A549 (cell line): ENCODE measurements at regions not wholly inside any gene's neighbourhood (a gene's known extent, or its start where the extent isn't known, plus 50 kb on each side); places are given as distances from the start of the nearest gene placed in this dataset.

Source experiments
- ATAC-seq, 2 experiments: fragments of 200-7000 bp in 1 of 2; fragments of >200 bp in 1 of 2; cut with Nextera tagmentation in 1 of 2; cut with Tn5 transposase in 1 of 2; 3 replicates each; pipeline versions ENCODE4 v1.8.0 to v1.9.1; 2018 to 2020; ENCODE audit warnings: mild to moderate bottlenecking in 1 of 2, moderate library complexity in 1 of 2
- CTCF ChIA-PET: fragments of 300-600 bp; sonication (Branson Sonifier 250); formaldehyde crosslinking; extraction: SDS; loops from one replicate; lab custom pipeline; 2021; ENCODE audit warnings: antibody characterized with exemption, inconsistent platforms; lab: Yijun Ruan, JAX
- POLR2A ChIA-PET: fragments of 350-600 bp; formaldehyde crosslinking; extraction: SDS; loops from one replicate; lab custom pipeline; 2021; ENCODE audit warnings: antibody characterized with exemption, inconsistent platforms; lab: Yijun Ruan, JAX
- DNase-seq, 2 experiments: peaks; one replicate each; pipeline versions ENCODE4 v3.0.0 to v3.0.0-alpha.2; 2011 to 2016; ENCODE audit warnings: low read depth in 1 of 2, low spot score in 1 of 2
- FAIRE-seq: peaks from 2 replicates; lab custom pipeline; 2011; peaks lifted over from hg19 to GRCh38; lab: Jason Lieb, UNC
- H3K27ac ChIP-seq, 2 experiments: fragments of >200 bp; sonication (Bioruptor Twin); formaldehyde crosslinking; 3 replicates each; pipeline ENCODE4 v1.5.1; 2016 to 2017
- H3K4me1 ChIP-seq: fragments of >200 bp; sonication (Bioruptor Twin); formaldehyde crosslinking; 3 replicates; pipeline ENCODE4 v1.6.1; 2016
- H3K4me2 ChIP-seq: fragments of >200 bp; sonication (Bioruptor Twin); formaldehyde crosslinking; 3 replicates; pipeline ENCODE4 v1.6.1; 2016
- H3K4me3 ChIP-seq: fragments of >200 bp; sonication (Bioruptor Twin); formaldehyde crosslinking; 3 replicates; pipeline ENCODE4 v1.5.1; 2016
- H3K9me3 ChIP-seq: fragments of >200 bp; sonication (Bioruptor Twin); formaldehyde crosslinking; 3 replicates; pipeline ENCODE4 v1.6.1; 2016
- BCL3 ChIP-seq: fragments of >200 bp; sonication (Bioruptor Twin); formaldehyde crosslinking; IDR thresholded peaks from 3 replicates; pipeline ENCODE4 v1.6.1; 2016
- CBX2 ChIP-seq: fragments of 200-600 bp; sonication (generic); IDR thresholded peaks from 2 replicates; pipeline ENCODE4 v1.6.1; 2016; ENCODE audit warnings: low read depth, mild to moderate bottlenecking, borderline replicate concordance
- CBX8 ChIP-seq: fragments of 200-600 bp; sonication (generic); IDR thresholded peaks from 2 replicates; pipeline ENCODE4 v1.6.1; 2016
- CEBPB ChIP-seq, 2 experiments: fragments of >200 bp in 1 of 2; sonication (Bioruptor Twin) in 1 of 2; formaldehyde crosslinking in 1 of 2; IDR thresholded peaks; 2 replicates each; pipeline ENCODE4 v1.6.1; 2012 to 2016
- CHD2 ChIP-seq: fragments of 150-350 bp; IDR thresholded peaks from 2 replicates; pipeline ENCODE4 v1.6.1; 2014; ENCODE audit warnings: low read length; ENCODE audit not compliant: partially characterized antibody
- CHD4 ChIP-seq: fragments of 200-600 bp; sonication (generic); IDR thresholded peaks from 2 replicates; pipeline ENCODE4 v1.6.1; 2016; ENCODE audit warnings: antibody characterized with exemption, mild to moderate bottlenecking, borderline replicate concordance
- EHF ChIP-seq: fragments of 250-450 bp; sonication (Bioruptor Pico); IDR thresholded peaks from 2 replicates; pipeline ENCODE4 v1.5.0; 2020; ENCODE audit warnings: mild to moderate bottlenecking
- ELK1 ChIP-seq: fragments of 150-350 bp; IDR thresholded peaks from 2 replicates; pipeline ENCODE4 v1.6.1; 2014; ENCODE audit warnings: low read depth, mild to moderate bottlenecking, low read length
- EP300 ChIP-seq, 2 experiments: fragments of >200 bp; sonication (Bioruptor Twin); formaldehyde crosslinking; IDR thresholded peaks; 2 replicates in 1 of 2; 3 replicates in 1 of 2; pipeline ENCODE4 v1.6.1; 2016 to 2017
- FOSL2 ChIP-seq, 2 experiments: fragments of 450-650 bp in 1 of 2; fragments of >200 bp in 1 of 2; sonication (Bioruptor Twin) in 1 of 2; formaldehyde crosslinking; IDR thresholded peaks; 2 replicates each; pipeline versions ENCODE4 v1.5.0 to v1.6.1; 2016 to 2020; ENCODE audit warnings: mild to moderate bottlenecking in 1 of 2, moderate library complexity in 1 of 2
- GATA3 ChIP-seq: IDR thresholded peaks from 2 replicates; pipeline ENCODE4 v1.6.1; 2012; ENCODE audit warnings: borderline replicate concordance
- HES2 ChIP-seq: fragments of >200 bp; sonication (Bioruptor Twin); formaldehyde crosslinking; IDR thresholded peaks from 2 replicates; pipeline ENCODE4 v1.6.1; 2016
- HOXB13 ChIP-seq: fragments of 250-450 bp; sonication (Bioruptor Pico); IDR thresholded peaks from 2 replicates; pipeline ENCODE4 v1.5.0; 2020; ENCODE audit warnings: low read depth, mild to moderate bottlenecking, moderate library complexity
- JUNB ChIP-seq: fragments of >200 bp; sonication (Bioruptor Twin); formaldehyde crosslinking; IDR thresholded peaks from 2 replicates; pipeline ENCODE4 v1.6.1; 2016
- KDM5A ChIP-seq: fragments of 200-600 bp; sonication (generic); IDR thresholded peaks from 2 replicates; pipeline ENCODE4 v1.6.1; 2016; ENCODE audit warnings: antibody characterized with exemption, mild to moderate bottlenecking
- MAZ ChIP-seq: fragments of 150-350 bp; IDR thresholded peaks from 2 replicates; pipeline ENCODE4 v1.6.1; 2014; ENCODE audit warnings: antibody characterized with exemption, low read depth, low read length, borderline replicate concordance
- MYC ChIP-seq: IDR thresholded peaks from 2 replicates; pipeline ENCODE4 v1.6.1; 2012; ENCODE audit warnings: mild to moderate bottlenecking, inconsistent platforms, low read length, improper control_type of control experiment, borderline replicate concordance
- NFE2L2 ChIP-seq: fragments of 150-350 bp; conservative IDR thresholded peaks from 2 replicates; pipeline ENCODE4 v1.6.1; 2014; ENCODE audit warnings: low read length
- POLR2AphosphoS2 ChIP-seq: conservative IDR thresholded peaks from 2 replicates; pipeline ENCODE4 v1.6.1; 2012; ENCODE audit warnings: low read length, improper control_type of control experiment, inconsistent platforms
- RAD21 ChIP-seq, 2 experiments: fragments of >200 bp in 1 of 2; sonication (Bioruptor Twin) in 1 of 2; formaldehyde crosslinking in 1 of 2; IDR thresholded peaks in 1 of 2; conservative IDR thresholded peaks in 1 of 2; 2 replicates in 1 of 2; 3 replicates in 1 of 2; pipeline ENCODE4 v1.6.1; 2012 to 2018; ENCODE audit warnings: inconsistent platforms in 1 of 2
- RFX5 ChIP-seq: fragments of 450-650 bp; IDR thresholded peaks from 2 replicates; pipeline ENCODE4 v1.7.1; 2014; ENCODE audit warnings: antibody characterized with exemption, mild to moderate bottlenecking, moderate library complexity
- RNF2 ChIP-seq: fragments of 200-600 bp; sonication (generic); IDR thresholded peaks from 2 replicates; pipeline ENCODE4 v1.6.1; 2016; ENCODE audit warnings: low read depth, mild to moderate bottlenecking, antibody characterized with exemption, moderate library complexity, borderline replicate concordance
- SMC3 ChIP-seq: fragments of >200 bp; sonication (Bioruptor Twin); formaldehyde crosslinking; IDR thresholded peaks from 3 replicates; pipeline ENCODE4 v1.6.1; 2018; ENCODE audit warnings: inconsistent platforms
- SREBF2 ChIP-seq: fragments of 450-650 bp; IDR thresholded peaks from 2 replicates; pipeline ENCODE4 v1.6.1; 2014; ENCODE audit warnings: mild to moderate bottlenecking, moderate library complexity
- WGBS: methylation state at CpG from one replicate; pipeline ENCODE4 v1.1.6; 2017; ENCODE audit errors: missing lambda C conversion rate; 5-methylcytosine and 5-hydroxymethylcytosine counted together
- TF ChIP-seq, protein P1 (sequence below): fragments of 250-450 bp; sonication (Bioruptor Pico); IDR thresholded peaks from 2 replicates; pipeline ENCODE4 v1.5.0; 2021; ENCODE audit warnings: mild to moderate bottlenecking, moderate library complexity, borderline replicate concordance
- TF ChIP-seq, protein P2 (sequence below): fragments of >200 bp; sonication (Bioruptor Twin); formaldehyde crosslinking; IDR thresholded peaks from 3 replicates; pipeline ENCODE4 v1.5.1; 2016
- TF ChIP-seq, protein P3 (sequence below): IDR thresholded peaks from 2 replicates; pipeline ENCODE4 v1.6.1; 2012
- TF ChIP-seq, protein P4 (sequence below): fragments of 450-650 bp; IDR thresholded peaks from 2 replicates; pipeline ENCODE4 v1.6.1; 2014; ENCODE audit warnings: antibody characterized with exemption
- TF ChIP-seq, protein P5 (sequence below): fragments of 250-450 bp; sonication (Bioruptor Pico); IDR thresholded peaks from 2 replicates; pipeline ENCODE4 v1.5.0; 2020; ENCODE audit warnings: low read depth, mild to moderate bottlenecking, moderate library complexity

GRCh38 chr5:58244819-58245475, 214.9 kb downstream of the PLK2 start:
- ATAC-seq = no peak
- Histone ChIP-seq H3K4me3 (no peak overlapping the region), H3K27ac (peak overlapping the region in 1 of 2 experiments; percentile 47; a peak in 3 of 6 replicates), H3K4me2 (no peak overlapping the region), H3K4me1 (peaks cover 29% of the 10 kb centered on the region), H3K9me3 (no peaks in the 10 kb centered on the region)
- no peak for FAIRE-seq
- WGBS = 82% methylated on average over 8 of the region's 8 CpGs
- DNase-seq = no peak
- ChIA-PET CTCF (interaction anchor here (0.6 to 1.5 kb wide), 3 partner anchors 34 to 466 kb away, joined by 3 to 5 read pairs (median 4); no protein-coding TSS in a partner anchor), POLR2A (no interaction called here)
- TF ChIP-seq, protein P1, sequence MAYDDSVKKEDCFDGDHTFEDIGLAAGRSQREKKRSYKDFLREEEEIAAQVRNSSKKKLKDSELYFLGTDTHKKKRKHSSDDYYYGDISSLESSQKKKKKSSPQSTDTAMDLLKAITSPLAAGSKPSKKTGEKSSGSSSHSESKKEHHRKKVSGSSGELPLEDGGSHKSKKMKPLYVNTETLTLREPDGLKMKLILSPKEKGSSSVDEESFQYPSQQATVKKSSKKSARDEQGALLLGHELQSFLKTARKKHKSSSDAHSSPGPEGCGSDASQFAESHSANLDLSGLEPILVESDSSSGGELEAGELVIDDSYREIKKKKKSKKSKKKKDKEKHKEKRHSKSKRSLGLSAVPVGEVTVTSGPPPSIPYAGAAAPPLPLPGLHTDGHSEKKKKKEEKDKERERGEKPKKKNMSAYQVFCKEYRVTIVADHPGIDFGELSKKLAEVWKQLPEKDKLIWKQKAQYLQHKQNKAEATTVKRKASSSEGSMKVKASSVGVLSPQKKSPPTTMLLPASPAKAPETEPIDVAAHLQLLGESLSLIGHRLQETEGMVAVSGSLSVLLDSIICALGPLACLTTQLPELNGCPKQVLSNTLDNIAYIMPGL (CRISPR knock-in tag) = no peak
- TF ChIP-seq CHD2 (no peak), CBX2 (no peak), SREBF2 (no peak), POLR2AphosphoS2 (no peak), RAD21 (conservative IDR thresholded peaks at IDR 0.05 in 1 of 2, IDR thresholded peaks at IDR 0.05 in 1 of 2) (no peak), MAZ (no peak), NFE2L2 (no peak), CHD4 (no peak), RNF2 (no peak), BCL3 (no peak), EP300 (IDR thresholded peaks at IDR 0.05) (no peak), EHF (CRISPR knock-in tag) (no peak), FOSL2 (IDR thresholded peaks at IDR 0.05) (no peak), FOSL2 (CRISPR knock-in tag; IDR thresholded peaks at IDR 0.05) (no peak), RFX5 (no peak), SMC3 (no peak), CEBPB (IDR thresholded peaks at IDR 0.05) (no peak)
- TF ChIP-seq, protein P2, sequence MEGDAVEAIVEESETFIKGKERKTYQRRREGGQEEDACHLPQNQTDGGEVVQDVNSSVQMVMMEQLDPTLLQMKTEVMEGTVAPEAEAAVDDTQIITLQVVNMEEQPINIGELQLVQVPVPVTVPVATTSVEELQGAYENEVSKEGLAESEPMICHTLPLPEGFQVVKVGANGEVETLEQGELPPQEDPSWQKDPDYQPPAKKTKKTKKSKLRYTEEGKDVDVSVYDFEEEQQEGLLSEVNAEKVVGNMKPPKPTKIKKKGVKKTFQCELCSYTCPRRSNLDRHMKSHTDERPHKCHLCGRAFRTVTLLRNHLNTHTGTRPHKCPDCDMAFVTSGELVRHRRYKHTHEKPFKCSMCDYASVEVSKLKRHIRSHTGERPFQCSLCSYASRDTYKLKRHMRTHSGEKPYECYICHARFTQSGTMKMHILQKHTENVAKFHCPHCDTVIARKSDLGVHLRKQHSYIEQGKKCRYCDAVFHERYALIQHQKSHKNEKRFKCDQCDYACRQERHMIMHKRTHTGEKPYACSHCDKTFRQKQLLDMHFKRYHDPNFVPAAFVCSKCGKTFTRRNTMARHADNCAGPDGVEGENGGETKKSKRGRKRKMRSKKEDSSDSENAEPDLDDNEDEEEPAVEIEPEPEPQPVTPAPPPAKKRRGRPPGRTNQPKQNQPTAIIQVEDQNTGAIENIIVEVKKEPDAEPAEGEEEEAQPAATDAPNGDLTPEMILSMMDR = no peak
- TF ChIP-seq, protein P3, sequence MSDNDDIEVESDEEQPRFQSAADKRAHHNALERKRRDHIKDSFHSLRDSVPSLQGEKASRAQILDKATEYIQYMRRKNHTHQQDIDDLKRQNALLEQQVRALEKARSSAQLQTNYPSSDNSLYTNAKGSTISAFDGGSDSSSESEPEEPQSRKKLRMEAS = no peak
- TF ChIP-seq, protein P4, sequence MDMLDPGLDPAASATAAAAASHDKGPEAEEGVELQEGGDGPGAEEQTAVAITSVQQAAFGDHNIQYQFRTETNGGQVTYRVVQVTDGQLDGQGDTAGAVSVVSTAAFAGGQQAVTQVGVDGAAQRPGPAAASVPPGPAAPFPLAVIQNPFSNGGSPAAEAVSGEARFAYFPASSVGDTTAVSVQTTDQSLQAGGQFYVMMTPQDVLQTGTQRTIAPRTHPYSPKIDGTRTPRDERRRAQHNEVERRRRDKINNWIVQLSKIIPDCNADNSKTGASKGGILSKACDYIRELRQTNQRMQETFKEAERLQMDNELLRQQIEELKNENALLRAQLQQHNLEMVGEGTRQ = no peak

DNA sequence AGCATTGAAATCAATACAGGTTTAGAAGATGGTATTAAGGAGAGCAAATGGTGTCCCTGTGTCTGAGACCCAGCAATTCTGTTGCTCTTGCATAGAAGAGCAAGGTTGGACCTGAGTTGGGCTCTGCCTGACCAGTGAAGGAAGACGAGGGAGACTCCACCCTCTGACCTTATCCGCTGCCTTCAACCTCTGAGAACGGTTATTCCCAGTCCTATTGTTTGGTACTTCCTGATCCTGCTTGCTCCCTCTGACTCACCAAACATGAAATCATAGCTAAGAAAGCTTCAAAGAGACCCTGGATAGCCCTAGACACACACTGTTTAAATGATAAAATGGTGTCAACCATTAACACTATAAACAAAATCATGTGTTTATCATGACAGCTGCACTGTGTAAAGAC, 218.5 kb downstream of the PLK2 start:
- Histone ChIP-seq H3K9me3 (no peaks in the 10 kb centered on the region), H3K4me1 (peaks cover 43% of the 10 kb centered on the region), H3K4me3 (no peak overlapping the region), H3K4me2 (no peak overlapping the region), H3K27ac (peak overlapping the region in 1 of 2 experiments; percentile 49; a peak in 3 of 6 replicates)
- ChIA-PET CTCF (interaction anchor here (1.3 to 1.6 kb wide), 2 partner anchors 10 to 220 kb away, joined by 4 read pairs; no protein-coding TSS in a partner anchor), POLR2A (no interaction called here)
- FAIRE-seq (no peak), DNase-seq (peak in 1 of 2 experiments; percentile 55), ATAC-seq (no peak)
- 78% methylated on average over 3 of the region's 3 CpGs for WGBS
- no peak for TF ChIP-seq NFE2L2
- no peak for TF ChIP-seq RFX5
- no peak for TF ChIP-seq HES2
- no peak for TF ChIP-seq JUNB
- TF ChIP-seq ELK1 = no peak
- TF ChIP-seq MAZ = no peak
- TF ChIP-seq HOXB13 (CRISPR knock-in tag) = no peak
- no peak for TF ChIP-seq MYC
- no peak for TF ChIP-seq CBX8
- TF ChIP-seq KDM5A = no peak
- TF ChIP-seq GATA3 = no peak
- TF ChIP-seq, protein P5, sequence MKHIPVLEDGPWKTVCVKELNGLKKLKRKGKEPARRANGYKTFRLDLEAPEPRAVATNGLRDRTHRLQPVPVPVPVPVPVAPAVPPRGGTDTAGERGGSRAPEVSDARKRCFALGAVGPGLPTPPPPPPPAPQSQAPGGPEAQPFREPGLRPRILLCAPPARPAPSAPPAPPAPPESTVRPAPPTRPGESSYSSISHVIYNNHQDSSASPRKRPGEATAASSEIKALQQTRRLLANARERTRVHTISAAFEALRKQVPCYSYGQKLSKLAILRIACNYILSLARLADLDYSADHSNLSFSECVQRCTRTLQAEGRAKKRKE (CRISPR knock-in tag) = no peak
- no peak for TF ChIP-seq RAD21 (conservative IDR thresholded peaks at IDR 0.05 in 1 of 2, IDR thresholded peaks at IDR 0.05 in 1 of 2)
